IPS-18a (cell line): ENCODE measurements at regions not wholly inside any gene's neighbourhood (a gene's known extent, or its start where the extent isn't known, plus 50 kb on each side); places are given as distances from the start of the nearest gene placed in this dataset.

Experiments used
- H3K27ac ChIP-seq: one replicate; pipeline ENCODE4 v1.5.1; 2013; ENCODE audit warnings: low read length
- H3K27me3 ChIP-seq: one replicate; pipeline ENCODE4 v1.6.1; 2013; ENCODE audit warnings: mild to moderate bottlenecking, low read length; ENCODE audit not compliant: control insufficient read depth, insufficient read depth
- H3K36me3 ChIP-seq: one replicate; pipeline ENCODE4 v1.6.1; 2013; ENCODE audit warnings: low read depth, low read length; ENCODE audit not compliant: control insufficient read depth
- H3K4me1 ChIP-seq: one replicate; pipeline ENCODE4 v1.6.1; 2013; ENCODE audit warnings: low read depth, low read length; ENCODE audit not compliant: control insufficient read depth
- H3K4me3 ChIP-seq: one replicate; pipeline ENCODE4 v1.5.1; 2013; ENCODE audit warnings: low read length
- H3K9ac ChIP-seq: one replicate; pipeline ENCODE4 v1.6.1; 2013; ENCODE audit warnings: mild to moderate bottlenecking, low read length, moderate library complexity
- H3K9me3 ChIP-seq: one replicate; pipeline ENCODE4 v1.6.1; 2013; ENCODE audit warnings: low read depth, low read length; ENCODE audit not compliant: control insufficient read depth

GRCh38 chr9:108275906-108276305, 579.9 kb downstream of the ACTL7B start:
- H3K4me3 ChIP-seq = no peak overlapping the region
- H3K27me3 ChIP-seq = no peaks in the 10 kb centered on the region
- no peaks in the 10 kb centered on the region for H3K36me3 ChIP-seq
- H3K9me3 ChIP-seq = no peaks in the 10 kb centered on the region
- H3K9ac ChIP-seq = no peak overlapping the region
- peaks cover 20% of the 10 kb centered on the region for H3K4me1 ChIP-seq
- H3K27ac ChIP-seq = no peak overlapping the region

- Histone ChIP-seq H3K9ac (no peak overlapping the region), H3K4me1 (peaks cover 20% of the 10 kb centered on the region), H3K4me3 (no peak overlapping the region), H3K36me3 (no peaks in the 10 kb centered on the region), H3K27ac (no peak overlapping the region), H3K9me3 (no peaks in the 10 kb centered on the region), H3K27me3 (no peaks in the 10 kb centered on the region)
These were observed 580.8 kb downstream of the ACTL7B start for GRCh38 chr9:108274971-108275370.

GRCh38 chr9:108273988-108274387, 581.8 kb downstream of the ACTL7B start:
- H3K27me3 ChIP-seq = no peaks in the 10 kb centered on the region
- no peaks in the 10 kb centered on the region for H3K9me3 ChIP-seq
- H3K4me1 ChIP-seq = peaks cover 20% of the 10 kb centered on the region
- H3K36me3 ChIP-seq = no peaks in the 10 kb centered on the region
- no peak overlapping the region for H3K27ac ChIP-seq
- no peak overlapping the region for H3K4me3 ChIP-seq
- no peak overlapping the region for H3K9ac ChIP-seq

GRCh38 chr9:108272349-108272899, 583.4 kb downstream of the ACTL7B start:
- H3K9ac ChIP-seq = peak overlapping the region; percentile 10
- peaks cover 20% of the 10 kb centered on the region for H3K4me1 ChIP-seq
- H3K27me3 ChIP-seq = no peaks in the 10 kb centered on the region
- no peaks in the 10 kb centered on the region for H3K9me3 ChIP-seq
- no peak overlapping the region for H3K4me3 ChIP-seq
- no peaks in the 10 kb centered on the region for H3K36me3 ChIP-seq
- peak overlapping the region; percentile 24 for H3K27ac ChIP-seq

GRCh38 chr9:108271646-108272348, 584.0 kb downstream of the ACTL7B start:
- H3K4me3 ChIP-seq = no peak overlapping the region
- H3K9ac ChIP-seq = peak overlapping the region; percentile 10
- no peaks in the 10 kb centered on the region for H3K36me3 ChIP-seq
- H3K4me1 ChIP-seq = peaks cover 20% of the 10 kb centered on the region
- no peaks in the 10 kb centered on the region for H3K27me3 ChIP-seq
- H3K9me3 ChIP-seq = no peaks in the 10 kb centered on the region
- peak overlapping the region; percentile 24 for H3K27ac ChIP-seq

- H3K4me1 ChIP-seq = peaks cover 20% of the 10 kb centered on the region
- no peaks in the 10 kb centered on the region for H3K27me3 ChIP-seq
- H3K9ac ChIP-seq = no peak overlapping the region
- H3K4me3 ChIP-seq = no peak overlapping the region
- H3K27ac ChIP-seq = no peak overlapping the region
- no peaks in the 10 kb centered on the region for H3K36me3 ChIP-seq
- no peaks in the 10 kb centered on the region for H3K9me3 ChIP-seq
These were observed 584.5 kb downstream of the ACTL7B start for GRCh38 chr9:108271236-108271635.

- Histone ChIP-seq H3K9ac (no peak overlapping the region), H3K9me3 (no peaks in the 10 kb centered on the region), H3K4me1 (peaks cover 20% of the 10 kb centered on the region), H3K27ac (no peak overlapping the region), H3K4me3 (no peak overlapping the region), H3K36me3 (no peaks in the 10 kb centered on the region), H3K27me3 (no peaks in the 10 kb centered on the region)
These were observed 585.2 kb downstream of the ACTL7B start for GRCh38 chr9:108270561-108270960.

GRCh38 chr9:108270051-108270450, 585.7 kb downstream of the ACTL7B start:
- H3K9me3 ChIP-seq = no peaks in the 10 kb centered on the region
- H3K4me3 ChIP-seq = no peak overlapping the region
- H3K27ac ChIP-seq = no peak overlapping the region
- H3K36me3 ChIP-seq = no peaks in the 10 kb centered on the region
- no peaks in the 10 kb centered on the region for H3K27me3 ChIP-seq
- no peak overlapping the region for H3K9ac ChIP-seq
- H3K4me1 ChIP-seq = peaks cover 20% of the 10 kb centered on the region

GRCh38 chr9:108269371-108269770, 586.4 kb downstream of the ACTL7B start:
- H3K27ac ChIP-seq = no peak overlapping the region
- no peaks in the 10 kb centered on the region for H3K27me3 ChIP-seq
- no peak overlapping the region for H3K4me3 ChIP-seq
- H3K36me3 ChIP-seq = no peaks in the 10 kb centered on the region
- H3K4me1 ChIP-seq = peaks cover 20% of the 10 kb centered on the region
- no peaks in the 10 kb centered on the region for H3K9me3 ChIP-seq
- no peak overlapping the region for H3K9ac ChIP-seq

- Histone ChIP-seq H3K9ac (no peak overlapping the region), H3K4me1 (no peaks in the 10 kb centered on the region), H3K9me3 (no peaks in the 10 kb centered on the region), H3K27ac (no peak overlapping the region), H3K27me3 (no peaks in the 10 kb centered on the region), H3K36me3 (no peaks in the 10 kb centered on the region), H3K4me3 (no peak overlapping the region)
These were observed 590.7 kb downstream of the ACTL7B start for GRCh38 chr9:108265065-108265464.

- Histone ChIP-seq H3K9ac (no peak overlapping the region), H3K9me3 (no peaks in the 10 kb centered on the region), H3K4me3 (no peak overlapping the region), H3K4me1 (no peaks in the 10 kb centered on the region), H3K36me3 (no peaks in the 10 kb centered on the region), H3K27ac (no peak overlapping the region), H3K27me3 (no peaks in the 10 kb centered on the region)
These were observed 591.7 kb downstream of the ACTL7B start for GRCh38 chr9:108264093-108264492.

GRCh38 chr9:108262836-108263235, 593.0 kb downstream of the ACTL7B start:
- no peak overlapping the region for H3K27ac ChIP-seq
- no peak overlapping the region for H3K4me3 ChIP-seq
- no peak overlapping the region for H3K9ac ChIP-seq
- no peaks in the 10 kb centered on the region for H3K36me3 ChIP-seq
- no peaks in the 10 kb centered on the region for H3K4me1 ChIP-seq
- H3K9me3 ChIP-seq = no peaks in the 10 kb centered on the region
- no peaks in the 10 kb centered on the region for H3K27me3 ChIP-seq
